Spleen (tissue), 11 donors: ENCODE measurements at regions not wholly inside any gene's neighbourhood (a gene's known extent, or its start where the extent isn't known, plus 50 kb on each side); places are given as distances from the start of the nearest gene placed in this dataset.
"Not testable (repeated sequence)": the region's sequence is repeated elsewhere in the genome, so short reads cannot be mapped to it uniquely, and the experiment has no call there.

Source experiments
- DNase-seq: peaks from one replicate; pipeline ENCODE4 v3.0.0-alpha.2; 2020
- H3K27ac ChIP-seq, 8 donors: fragments of 200-600 bp; sonication (generic) in 7 of 8; 1 replicate in 4 of 8; 2 replicates in 4 of 8; pipeline versions ENCODE4 v1.5.0 to v1.8.0; 2016 to 2021; ENCODE audit warnings: inconsistent platforms in 4 of 8, mild to moderate bottlenecking in 4 of 8, moderate library complexity in 1 of 8
- H3K27me3 ChIP-seq, 7 donors: fragments of 200-600 bp; sonication (generic) in 6 of 7; replicated peaks in 1 of 7; 1 replicate in 4 of 7; 2 replicates in 3 of 7; pipeline versions ENCODE4 v1.5.0 to v1.8.0; 2016 to 2021; ENCODE audit warnings: inconsistent platforms in 3 of 7, mild to moderate bottlenecking in 1 of 7
- H3K36me3 ChIP-seq, 6 donors: fragments of 200-600 bp; sonication (generic) in 5 of 6; 1 replicate in 4 of 6; 2 replicates in 2 of 6; pipeline versions ENCODE4 v1.5.0 to v1.8.0; 2016 to 2021; ENCODE audit warnings: inconsistent platforms in 2 of 6
- H3K4me1 ChIP-seq, 6 donors: fragments of 200-600 bp; sonication (generic) in 5 of 6; 1 replicate in 3 of 6; 2 replicates in 3 of 6; pipeline versions ENCODE4 v1.5.0 to v1.8.0; 2016 to 2021; ENCODE audit warnings: inconsistent platforms in 3 of 6
- H3K4me3 ChIP-seq, 8 donors: fragments of 200-600 bp; sonication (generic) in 7 of 8; 1 replicate in 4 of 8; 2 replicates in 4 of 8; pipeline versions ENCODE4 v1.5.0 to v1.8.0; 2016 to 2021; ENCODE audit warnings: inconsistent platforms in 4 of 8, mild to moderate bottlenecking in 4 of 8, moderate library complexity in 2 of 8
- H3K9me3 ChIP-seq, 8 donors: fragments of 200-600 bp; sonication (generic) in 7 of 8; 1 replicate in 4 of 8; 2 replicates in 4 of 8; pipeline versions ENCODE4 v1.5.0 to v1.8.0; 2016 to 2021; ENCODE audit warnings: inconsistent platforms in 4 of 8
- WGBS, 5 donors: extraction: QIAGEN DNeasy Blood & Tissue Kit in 3 of 5; methylation state at CpG; one replicate each; pipeline versions ENCODE4 v1.1.5 to v1.1.7; 2013 to 2018; 5-methylcytosine and 5-hydroxymethylcytosine counted together
- intact Hi-C: fragments of 100-400 bp; cut with DNase I; formaldehyde crosslinking; loops from one replicate; pipeline ENCODE4 v1.15.0; 2023; ENCODE audit warnings: low total_unique reads
- donor health status: healthy with polysubstance abuse.
- donor health status: DM: no; HTN: no; CAD: no; lungs with moderate emphysema.
- donor health status: DM: no; HTN: no; CAD: no.
- donor health status: Bipolar disorder and iron deficiency.
- donor health status: healthy.
- donor health status: DM: no; HTN: no; CAD: no.
- donor health status: DM: yes; HTN: yes; CAD: no.

DNA sequence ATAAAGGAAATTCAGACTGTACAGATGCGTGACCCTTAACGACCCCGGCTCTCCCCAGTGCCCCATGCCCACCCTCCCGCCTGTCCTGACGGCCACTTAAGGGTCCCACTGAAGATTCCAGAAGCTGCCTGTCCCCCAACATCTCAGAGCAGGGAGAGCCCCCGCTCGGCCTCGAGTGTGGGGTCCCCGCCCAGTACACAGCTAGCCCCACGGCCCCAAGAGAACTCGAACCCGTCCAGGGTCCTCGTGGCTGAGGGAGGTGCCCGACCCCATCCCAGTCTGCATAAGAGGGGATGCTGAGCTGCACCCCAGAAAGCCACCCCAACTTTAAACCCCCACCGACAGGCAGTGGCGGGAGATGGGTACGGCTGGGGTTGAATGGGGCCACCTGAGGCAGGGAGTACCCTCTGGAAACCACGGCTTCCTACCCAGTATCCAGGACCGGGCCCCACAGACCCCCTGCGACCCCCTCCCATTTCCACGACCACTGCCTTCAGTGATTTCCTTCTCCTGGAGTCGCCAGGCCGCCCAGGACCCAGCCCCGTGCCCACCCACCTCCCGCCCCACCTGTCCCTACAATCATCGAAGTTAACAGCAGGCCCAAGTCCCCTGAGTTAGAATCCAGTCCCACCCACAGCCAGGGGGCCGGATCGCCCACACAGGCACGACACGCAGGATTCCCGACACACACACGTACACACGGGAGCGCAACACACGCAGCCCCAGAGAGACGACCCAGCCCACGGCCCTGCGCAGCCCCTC is 177.7 kb downstream of the SPATA31A1 start:
- H3K27ac ChIP-seq, H3K4me3 ChIP-seq, H3K4me1 ChIP-seq, H3K27me3 ChIP-seq, DNase-seq, intact Hi-C loops, H3K36me3 ChIP-seq, H3K9me3 ChIP-seq: not testable (repeated sequence)
- WGBS, 5 donors: 84 to 94% (median 92%) methylated on average over 5 to 35 of the region's 38 CpGs; no CpG with 5 or more reads in 1 of the 5 donors

DNA sequence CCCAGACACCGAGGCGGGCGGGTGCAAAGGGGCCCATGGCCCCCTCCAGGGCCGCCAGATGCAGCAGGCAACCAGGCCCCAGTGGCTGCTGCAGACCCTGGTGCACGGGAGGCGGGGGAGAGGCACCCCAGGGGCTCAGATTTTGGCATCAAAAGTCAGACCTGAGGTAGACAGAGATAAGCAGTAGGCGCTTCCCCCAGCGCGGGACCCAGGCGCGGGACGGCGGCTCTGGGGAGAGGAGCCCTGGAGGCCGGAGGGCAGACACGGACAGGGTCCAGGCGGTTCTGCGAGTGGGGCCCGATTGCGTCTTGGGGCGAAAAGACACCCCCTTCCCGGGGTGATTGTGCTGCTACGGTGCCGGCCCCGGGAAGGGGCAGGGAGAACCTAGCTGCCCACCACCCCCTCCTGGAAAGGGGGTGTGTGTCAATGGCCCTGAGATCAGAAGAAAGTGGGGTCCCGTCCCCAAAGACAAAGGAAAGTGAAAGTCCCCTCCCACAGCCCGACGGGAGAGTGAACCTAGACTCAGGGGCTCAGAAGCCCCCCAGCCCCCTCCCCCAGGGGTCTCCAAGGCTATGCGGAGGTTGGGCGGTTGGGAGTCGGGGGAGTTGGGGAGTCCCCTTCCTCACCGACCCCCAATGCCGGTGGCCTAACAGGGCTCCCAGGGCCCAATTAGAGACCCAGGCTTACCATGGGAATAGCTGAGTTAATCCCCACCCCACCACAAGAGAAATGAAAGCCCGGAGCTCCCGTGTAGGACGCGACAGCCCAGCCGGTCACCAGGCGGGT is 178.5 kb downstream of the SPATA31A1 start:
- intact Hi-C loops, DNase-seq, H3K4me3 ChIP-seq, H3K27me3 ChIP-seq, H3K4me1 ChIP-seq, H3K9me3 ChIP-seq, H3K27ac ChIP-seq, H3K36me3 ChIP-seq: not testable (repeated sequence)
- WGBS, 5 donors: 74 to 98% (median 89%) methylated on average over 2 to 21 of the region's 38 CpGs

DNA sequence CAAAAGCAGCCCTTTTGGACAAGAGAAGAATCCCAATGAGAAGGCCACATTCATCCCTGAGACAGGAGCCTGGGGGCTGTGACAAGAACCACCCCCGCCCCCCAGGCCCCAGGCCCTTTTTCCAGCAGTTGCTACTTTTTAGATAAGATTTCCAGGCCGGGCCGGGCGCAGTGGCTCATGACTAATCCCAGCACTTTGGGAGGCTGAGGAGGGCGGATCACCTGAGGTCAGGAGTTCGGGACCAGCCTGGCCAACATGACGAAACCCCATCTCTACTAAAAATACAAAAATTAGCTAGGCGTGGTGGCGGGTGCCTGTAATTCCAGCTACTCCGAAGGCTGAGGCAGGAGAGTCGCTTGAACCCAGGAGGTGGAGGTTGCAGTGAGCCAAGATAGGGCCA is 179.4 kb downstream of the SPATA31A1 start:
- 93 to 100% (median 95%) methylated on average over 5 to 11 of the region's 11 CpGs; no CpG with 5 or more reads in 1 of the 5 donors for WGBS, 5 donors
- H3K36me3 ChIP-seq, DNase-seq, H3K4me1 ChIP-seq, intact Hi-C loops, H3K27ac ChIP-seq, H3K27me3 ChIP-seq, H3K9me3 ChIP-seq, H3K4me3 ChIP-seq: not testable (repeated sequence)

DNA sequence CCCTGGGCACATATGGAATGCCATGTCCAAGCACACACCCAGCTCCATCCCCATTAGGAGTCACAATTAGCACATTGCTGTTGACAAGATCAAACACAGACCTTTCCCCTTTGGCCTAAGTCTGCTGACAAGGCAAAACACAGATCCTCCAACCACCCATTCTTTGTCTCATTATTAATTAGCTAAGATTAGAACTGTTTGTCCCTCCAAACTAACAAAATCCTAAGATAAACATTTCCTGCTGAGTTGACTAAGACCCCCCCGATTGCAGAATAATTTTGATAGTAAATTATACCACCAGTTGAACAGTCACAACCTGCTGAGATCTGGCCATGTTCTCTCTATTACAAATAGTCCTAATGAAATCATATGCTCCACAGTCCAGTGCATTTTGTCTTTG is 186.7 kb downstream of the SPATA31A1 start:
- H3K36me3 ChIP-seq, H3K27ac ChIP-seq, DNase-seq, H3K27me3 ChIP-seq, H3K4me3 ChIP-seq, H3K9me3 ChIP-seq, intact Hi-C loops, H3K4me1 ChIP-seq: not testable (repeated sequence)
- WGBS, 5 donors: 89 to 96% (median 92%) methylated on average over 1 of the region's 1 CpG

DNA sequence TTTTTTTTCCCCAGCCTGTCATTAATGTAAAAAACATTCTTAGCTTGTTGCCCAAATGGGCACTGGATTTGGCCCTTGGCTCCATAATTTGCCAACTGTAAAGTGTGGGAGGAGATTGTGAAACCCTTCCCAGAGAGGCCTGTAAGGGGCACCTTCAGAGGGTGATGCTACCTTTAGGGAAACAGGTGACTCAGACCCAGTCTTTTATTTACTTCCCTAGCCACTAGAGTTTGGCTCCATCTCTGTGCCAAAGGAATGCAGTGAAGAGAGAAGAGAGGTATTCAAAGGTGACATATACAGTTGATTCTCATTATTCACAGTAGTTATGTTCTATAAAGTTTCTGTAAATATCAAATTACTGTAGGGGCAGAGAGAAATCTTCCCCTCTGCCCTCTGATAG is 189.6 kb downstream of the SPATA31A1 start:
- DNase-seq, H3K4me1 ChIP-seq, intact Hi-C loops, H3K27ac ChIP-seq, H3K36me3 ChIP-seq, H3K9me3 ChIP-seq, H3K4me3 ChIP-seq, H3K27me3 ChIP-seq: not testable (repeated sequence)

DNA sequence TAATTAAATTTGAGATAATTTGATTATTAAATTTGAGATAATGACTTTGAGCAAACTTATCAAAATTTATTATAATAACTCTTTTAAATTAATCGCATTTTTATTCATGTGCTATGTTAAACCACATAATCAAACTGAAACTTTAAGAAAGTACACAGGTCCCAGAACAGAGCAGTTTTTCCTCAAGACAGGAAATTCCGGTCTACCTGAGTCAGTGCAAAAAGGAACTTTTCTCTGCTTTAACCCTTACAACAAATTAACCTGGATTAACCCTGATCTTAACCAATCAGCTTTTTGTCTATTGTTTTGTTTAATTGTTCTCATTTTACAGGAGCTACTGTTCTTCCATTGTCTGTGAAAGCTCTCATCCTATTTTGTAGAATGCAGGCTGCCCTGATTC is 195.1 kb downstream of the SPATA31A1 start:
- H3K4me3 ChIP-seq, H3K27ac ChIP-seq, H3K9me3 ChIP-seq, DNase-seq, H3K27me3 ChIP-seq, H3K36me3 ChIP-seq, intact Hi-C loops, H3K4me1 ChIP-seq: not testable (repeated sequence)
- 82 to 94% (median 87%) methylated on average over 1 to 2 of the region's 2 CpGs for WGBS, 5 donors

DNA sequence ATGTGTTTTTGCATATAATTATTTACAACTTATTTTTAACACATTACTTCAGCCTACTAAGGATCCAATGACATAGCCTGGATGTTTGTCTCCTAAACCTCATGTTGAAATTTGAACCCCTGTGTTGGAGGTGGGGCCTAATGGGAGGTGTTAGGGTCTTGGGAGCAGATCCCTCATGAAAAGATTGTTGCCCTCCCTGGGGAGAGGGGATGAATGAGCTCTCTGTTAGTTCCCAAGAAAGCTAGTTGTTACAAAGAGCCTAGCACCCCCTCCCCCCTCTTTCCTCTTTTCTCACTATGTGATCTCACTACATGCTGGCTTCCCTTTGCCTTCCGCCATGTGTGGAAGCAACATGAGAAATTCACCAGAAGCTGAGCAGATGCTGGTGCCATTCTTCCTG is 196.1 kb downstream of the SPATA31A1 start:
- H3K27me3 ChIP-seq, H3K27ac ChIP-seq, H3K4me1 ChIP-seq, intact Hi-C loops, H3K36me3 ChIP-seq, H3K9me3 ChIP-seq, DNase-seq, H3K4me3 ChIP-seq: not testable (repeated sequence)
- WGBS, 5 donors: 88 to 97% (median 92%) methylated on average over 1 of the region's 1 CpG

DNA sequence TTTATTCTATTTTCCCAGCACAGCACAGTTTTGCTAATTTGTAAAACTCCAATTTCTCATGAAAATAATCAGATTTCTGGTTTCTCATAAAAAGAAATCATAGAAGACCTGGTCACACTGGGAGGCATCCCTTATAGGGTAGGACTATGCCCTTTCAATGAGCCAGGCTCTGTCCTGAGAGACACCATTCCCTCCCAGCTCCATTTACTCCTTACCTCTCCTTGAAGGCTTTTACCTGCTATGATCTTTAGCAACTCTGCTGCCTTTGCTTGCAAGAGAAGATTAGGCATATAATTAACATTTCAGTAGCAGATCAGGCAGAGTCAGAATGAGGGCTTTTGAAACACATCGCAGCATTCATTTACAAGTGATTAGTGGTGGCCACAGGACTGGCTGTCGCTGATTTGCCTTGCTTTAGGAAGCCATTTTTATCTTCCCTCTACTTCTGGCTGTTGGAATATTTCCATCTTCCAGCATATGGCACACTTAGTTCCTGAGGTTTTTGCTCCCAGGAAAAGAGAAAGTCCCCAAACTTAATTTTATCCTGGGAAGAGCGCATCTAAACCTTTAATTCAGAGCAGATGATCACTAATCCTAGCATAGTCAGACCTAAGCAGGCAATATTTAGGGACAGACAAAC is 196.9 kb downstream of the SPATA31A1 start:
- DNase-seq, intact Hi-C loops, H3K36me3 ChIP-seq, H3K4me1 ChIP-seq, H3K27me3 ChIP-seq, H3K4me3 ChIP-seq, H3K27ac ChIP-seq, H3K9me3 ChIP-seq: not testable (repeated sequence)
- WGBS, 5 donors: 49 to 75% (median 63%) methylated on average over 2 to 3 of the region's 3 CpGs

DNA sequence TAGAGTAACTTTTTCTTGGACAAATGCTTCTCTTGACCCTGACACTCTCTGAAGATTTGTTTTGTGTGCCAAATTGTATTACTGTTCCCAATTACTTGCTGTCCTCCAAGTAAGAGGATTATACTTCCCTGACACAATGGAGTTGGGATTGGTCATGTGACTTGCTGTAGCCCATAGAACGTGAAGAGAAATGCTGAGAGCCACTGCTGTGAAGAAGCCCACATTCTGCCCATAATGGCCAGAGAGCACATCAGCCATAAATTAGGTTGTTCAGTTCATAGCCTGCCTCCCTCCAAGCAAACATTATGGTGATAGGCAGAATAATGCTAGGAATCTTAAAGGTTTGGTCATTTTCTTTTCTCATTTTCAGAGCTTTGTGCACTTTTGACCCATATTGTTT is 198.9 kb downstream of the SPATA31A1 start:
- H3K4me1 ChIP-seq, H3K4me3 ChIP-seq, DNase-seq, H3K27me3 ChIP-seq, H3K9me3 ChIP-seq, H3K27ac ChIP-seq, H3K36me3 ChIP-seq, intact Hi-C loops: not testable (repeated sequence)
- WGBS, 5 donors: 20 to 82% (median 52%) methylated on average over 1 of the region's 1 CpG
